Stimulated activated CD4-positive, alpha-beta T cell treated with anti-CD3 and anti-CD28 coated beads, Interleukin-12 subunit alpha, Interleukin-12 subunit beta, amount 100 ng/mL, for 4 hours (primary cell): ENCODE measurements at regions not wholly inside any gene's neighbourhood (a gene's known extent, or its start where the extent isn't known, plus 50 kb on each side); places are given as distances from the start of the nearest gene placed in this dataset.

ENCODE experiments used
- DNase-seq: peaks from one replicate; pipeline ENCODE4 v3.0.0-alpha.2; 2020

GRCh38 chr3:152056073-152056472, 182.6 kb downstream of the SUCNR1 start:
- DNase-seq = no peak

GRCh38 chr3:152056481-152056880, 183.0 kb downstream of the SUCNR1 start:
- DNase-seq = no peak

GRCh38 chr3:152056987-152057386, 183.5 kb downstream of the SUCNR1 start:
- no peak for DNase-seq

- DNase-seq = no peak
Observed at GRCh38 chr3:152058856-152059255, 185.4 kb downstream of the SUCNR1 start.

GRCh38 chr3:152060701-152061100, 187.3 kb downstream of the SUCNR1 start:
- DNase-seq = no peak

- no peak for DNase-seq
Observed at GRCh38 chr3:152061296-152061695, 187.9 kb downstream of the SUCNR1 start.

- DNase-seq = no peak
Observed at GRCh38 chr3:152069871-152070270, 196.4 kb downstream of the SUCNR1 start.

GRCh38 chr3:152071315-152071714, 197.4 kb upstream of the MBNL1 start:
- no peak for DNase-seq

GRCh38 chr3:152071924-152072323, 196.8 kb upstream of the MBNL1 start:
- DNase-seq = no peak

GRCh38 chr3:152073267-152073666, 195.5 kb upstream of the MBNL1 start:
- DNase-seq = no peak

GRCh38 chr3:152076148-152076547, 192.6 kb upstream of the MBNL1 start:
- DNase-seq = no peak

- no peak for DNase-seq
Observed at GRCh38 chr3:152079980-152080379, 188.7 kb upstream of the MBNL1 start.

GRCh38 chr3:152083135-152083534, 185.6 kb upstream of the MBNL1 start:
- DNase-seq = no peak

GRCh38 chr3:152084441-152085158, 184.1 kb upstream of the MBNL1 start:
- DNase-seq = no peak

GRCh38 chr3:152087153-152087552, 181.6 kb upstream of the MBNL1 start:
- no peak for DNase-seq

- DNase-seq = no peak
Observed at GRCh38 chr3:152089528-152089927, 179.2 kb upstream of the MBNL1 start.

GRCh38 chr3:152091725-152092124, 177.0 kb upstream of the MBNL1 start:
- no peak for DNase-seq

GRCh38 chr3:152093901-152094300, 174.8 kb upstream of the MBNL1 start:
- no peak for DNase-seq

GRCh38 chr3:152094406-152094805, 174.3 kb upstream of the MBNL1 start:
- DNase-seq = no peak

- no peak for DNase-seq
Observed at GRCh38 chr3:152095472-152095871, 173.3 kb upstream of the MBNL1 start.

- no peak for DNase-seq
Observed at GRCh38 chr3:152096280-152096906, 172.3 kb upstream of the MBNL1 start.

- no peak for DNase-seq
Observed at GRCh38 chr3:152097120-152097519, 171.6 kb upstream of the MBNL1 start.

GRCh38 chr3:152097770-152098169, 171.0 kb upstream of the MBNL1 start:
- DNase-seq = no peak

- DNase-seq = no peak
Observed at GRCh38 chr3:152100491-152101132, 168.1 kb upstream of the MBNL1 start.
